ENCODE measurements at regions not wholly inside any gene's neighbourhood (a gene's known extent, or its start where the extent isn't known, plus 50 kb on each side); places are given as distances from the start of the nearest gene placed in this dataset.

DNA sequence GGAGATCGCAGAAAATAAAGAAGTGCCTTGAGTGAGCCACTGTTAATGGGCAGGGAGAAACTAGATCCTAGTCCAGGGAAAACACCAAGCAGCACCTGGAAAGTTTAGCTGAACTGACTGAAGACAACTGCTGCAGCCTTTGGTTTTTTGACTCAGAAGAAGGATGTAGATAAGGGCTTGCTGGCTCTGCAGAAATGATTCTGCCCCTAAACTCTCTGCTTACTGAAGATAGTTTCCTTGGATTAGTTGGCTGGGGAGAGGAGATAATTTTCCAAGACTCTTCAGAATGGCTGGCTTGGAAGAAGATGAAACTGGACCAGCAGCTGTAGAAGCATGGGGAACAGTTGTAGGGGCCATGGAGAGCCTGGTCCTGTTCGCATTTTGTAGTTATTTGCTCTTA is 471.8 kb downstream of the KDM4C start:
- DNase-seq, result no peak
- Mint-ChIP-seq H3K4me3 (no peak overlapping the region), H3K27ac (no peak overlapping the region), H3K4me1 (ENCODE audit: low read depth) (peaks cover 10% of the 10 kb centered on the region), H3K27me3 (ENCODE audit: low read depth) (peaks cover 2% of the 10 kb centered on the region), H3K36me3 (ENCODE audit: low read depth) (no peaks in the 10 kb centered on the region), H3K9me3 (no peaks in the 10 kb centered on the region)
- CTCF ChIA-PET, result no interaction called here
- intact Hi-C loops (cut with micrococcal nuclease), result no loop called here

DNA sequence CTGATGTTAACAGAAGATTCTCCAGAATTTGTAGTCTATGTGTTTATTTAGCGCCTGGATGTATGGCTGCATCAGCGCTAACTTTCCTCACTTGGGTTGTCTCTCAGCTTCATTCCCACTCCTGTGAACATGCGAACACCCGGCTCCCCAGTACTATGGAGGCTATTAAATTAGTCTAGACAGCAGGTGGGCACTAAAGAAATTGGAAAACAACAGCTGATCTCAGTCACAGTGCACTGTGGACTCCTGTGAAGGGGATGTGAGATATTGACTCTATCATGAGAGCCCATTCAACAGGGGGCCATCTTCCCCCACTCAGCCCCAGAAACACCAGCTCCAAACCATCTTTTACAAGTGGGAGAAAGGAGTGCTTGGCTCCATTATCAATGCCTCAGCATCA is 471.0 kb downstream of the KDM4C start:
- CTCF ChIA-PET, result interaction anchor here (0.7 kb wide), 1 partner anchor 9 kb away, joined by 3 read pairs; no protein-coding TSS in a partner anchor
- Mint-ChIP-seq H3K4me3 (no peak overlapping the region), H3K36me3 (ENCODE audit: low read depth) (no peaks in the 10 kb centered on the region), H3K9me3 (no peaks in the 10 kb centered on the region), H3K27me3 (ENCODE audit: low read depth) (peaks cover 2% of the 10 kb centered on the region), H3K4me1 (ENCODE audit: low read depth) (peaks cover 10% of the 10 kb centered on the region), H3K27ac (no peak overlapping the region)
- intact Hi-C loops (cut with micrococcal nuclease), result no loop called here
- no peak for DNase-seq

GRCh38 chr9:7227951-7228350 is 470.2 kb downstream of the KDM4C start:
- no peak overlapping the region for H3K27ac Mint-ChIP-seq
- H3K4me3 Mint-ChIP-seq, result no peak overlapping the region
- intact Hi-C loops (cut with micrococcal nuclease), result no loop called here
- no peak for DNase-seq
- no peaks in the 10 kb centered on the region for H3K9me3 Mint-ChIP-seq
- H3K36me3 Mint-ChIP-seq (ENCODE audit: low read depth), result no peaks in the 10 kb centered on the region
- H3K4me1 Mint-ChIP-seq (ENCODE audit: low read depth), result peaks cover 10% of the 10 kb centered on the region
- H3K27me3 Mint-ChIP-seq (ENCODE audit: low read depth), result peaks cover 2% of the 10 kb centered on the region
- CTCF ChIA-PET, result interaction anchor here (0.6 kb wide), 1 partner anchor 242 kb away, joined by 3 read pairs; no protein-coding TSS in a partner anchor

DNA sequence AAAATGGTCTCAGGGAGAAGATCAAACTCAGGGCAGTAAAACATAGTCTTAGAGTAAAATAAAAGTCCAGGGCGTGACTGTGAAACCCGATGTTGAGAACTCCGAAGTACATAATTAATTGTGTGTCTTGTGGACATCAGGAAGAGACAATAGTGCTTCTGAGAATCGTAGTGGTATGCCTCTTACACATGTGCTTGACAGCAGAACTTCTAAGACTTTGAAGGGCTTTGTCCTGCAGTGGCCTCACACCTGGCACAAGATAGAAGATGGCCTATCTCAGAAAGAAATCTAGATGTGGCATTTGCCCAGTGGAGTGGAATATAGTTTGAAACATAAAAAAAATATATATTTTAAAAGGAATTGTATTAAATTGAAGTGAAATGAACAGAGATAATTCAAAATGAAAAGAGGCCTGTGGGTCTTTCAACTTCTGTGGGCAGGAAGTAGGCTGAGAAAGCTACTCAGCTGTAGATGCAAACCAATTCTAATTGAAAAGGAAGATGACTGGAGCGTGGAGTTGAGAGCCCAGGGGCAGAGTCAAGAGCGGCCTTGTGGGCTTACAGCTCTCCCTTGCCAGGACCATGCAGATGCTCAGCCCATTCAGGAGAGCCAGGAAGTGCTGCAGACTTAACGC is 468.4 kb downstream of the KDM4C start:
- CTCF ChIA-PET, result no interaction called here
- H3K9me3 Mint-ChIP-seq, result peaks cover 8% of the 10 kb centered on the region
- H3K4me1 Mint-ChIP-seq (ENCODE audit: low read depth), result peaks cover 10% of the 10 kb centered on the region
- peaks cover 2% of the 10 kb centered on the region for H3K27me3 Mint-ChIP-seq (ENCODE audit: low read depth)
- H3K27ac Mint-ChIP-seq, result no peak overlapping the region
- intact Hi-C loops (cut with micrococcal nuclease), result no loop called here
- no peak for DNase-seq
- H3K4me3 Mint-ChIP-seq, result no peak overlapping the region
- H3K36me3 Mint-ChIP-seq (ENCODE audit: low read depth), result no peaks in the 10 kb centered on the region
